H54 (cell line): ENCODE measurements at regions not wholly inside any gene's neighbourhood (a gene's known extent, or its start where the extent isn't known, plus 50 kb on each side); places are given as distances from the start of the nearest gene placed in this dataset.
"Not testable (repeated sequence)": the region's sequence is repeated elsewhere in the genome, so short reads cannot be mapped to it uniquely, and the experiment has no call there.

Experiments
- DNase-seq: peaks from one replicate; pipeline ENCODE4 v3.0.0; 2011; ENCODE audit warnings: low spot score, mixed read lengths; ENCODE audit not compliant: insufficient read length
- FAIRE-seq: peaks from 3 replicates; lab custom pipeline; 2011; peaks lifted over from hg19 to GRCh38; lab: Jason Lieb, UNC
- POLR2A ChIP-seq: IDR thresholded peaks from 2 replicates; pipeline ENCODE4 v1.6.1; 2011; ENCODE audit warnings: low read depth, mild to moderate bottlenecking, low read length

- no peak for TF ChIP-seq POLR2A
- DNase-seq: no peak
- no peak for FAIRE-seq
These were observed 54.5 kb upstream of the PRKD1 start for GRCh38 chr14:29982171-29982570.

- FAIRE-seq (no peak), DNase-seq (no peak)
- no peak for TF ChIP-seq POLR2A
These were observed 55.3 kb upstream of the PRKD1 start for GRCh38 chr14:29982993-29983392.

- FAIRE-seq, DNase-seq: not testable (repeated sequence)
These were observed 62.8 kb upstream of the PRKD1 start for GRCh38 chr14:29990344-29990857.

GRCh38 chr14:29990993-29991392 lies 63.3 kb upstream of the PRKD1 start:
- TF ChIP-seq POLR2A: no peak
- no peak for FAIRE-seq
- DNase-seq: no peak

GRCh38 chr14:29993143-29993542 lies 65.5 kb upstream of the PRKD1 start:
- no peak for DNase-seq
- FAIRE-seq: no peak
- no peak for TF ChIP-seq POLR2A

- TF ChIP-seq POLR2A: no peak
- DNase-seq: no peak
- FAIRE-seq: no peak
These were observed 71.4 kb upstream of the PRKD1 start for GRCh38 chr14:29999013-29999539.

GRCh38 chr14:30002859-30003258 lies 75.2 kb upstream of the PRKD1 start:
- FAIRE-seq: no peak
- no peak for DNase-seq
- no peak for TF ChIP-seq POLR2A

GRCh38 chr14:30005114-30005808 lies 77.6 kb upstream of the PRKD1 start:
- no peak for TF ChIP-seq POLR2A
- peak; percentile 3 for DNase-seq
- peak; percentile 6 for FAIRE-seq

GRCh38 chr14:30006695-30007094 lies 79.0 kb upstream of the PRKD1 start:
- FAIRE-seq (no peak), DNase-seq (no peak)
- TF ChIP-seq POLR2A: no peak

- DNase-seq (no peak), FAIRE-seq (no peak)
- no peak for TF ChIP-seq POLR2A
These were observed 87.8 kb upstream of the PRKD1 start for GRCh38 chr14:30015489-30015888.

- FAIRE-seq (no peak), DNase-seq (no peak)
- no peak for TF ChIP-seq POLR2A
These were observed 88.4 kb upstream of the PRKD1 start for GRCh38 chr14:30016002-30016401.

GRCh38 chr14:30017370-30017993 lies 89.8 kb upstream of the PRKD1 start:
- DNase-seq (no peak), FAIRE-seq (no peak)
- no peak for TF ChIP-seq POLR2A

- no peak for TF ChIP-seq POLR2A
- FAIRE-seq (no peak), DNase-seq (no peak)
These were observed 92.6 kb upstream of the PRKD1 start for GRCh38 chr14:30020271-30020670.

- DNase-seq: no peak
- TF ChIP-seq POLR2A: no peak
- FAIRE-seq: no peak
These were observed 93.0 kb upstream of the PRKD1 start for GRCh38 chr14:30020687-30021086.

GRCh38 chr14:30023350-30023749 lies 95.7 kb upstream of the PRKD1 start:
- DNase-seq, FAIRE-seq: not testable (repeated sequence)
